IMR-90 (cell line): ENCODE measurements at regions not wholly inside any gene's neighbourhood (a gene's known extent, or its start where the extent isn't known, plus 50 kb on each side); places are given as distances from the start of the nearest gene placed in this dataset.

Experiments used
- ATAC-seq: fragments of 200-7000 bp; cut with Tn5 transposase; 2 replicates; pipeline ENCODE4 v1.9.1; 2020; ENCODE audit warnings: low read depth, mild to moderate bottlenecking, moderate library complexity
- BruUV-seq: library from RNA; stranded (reverse); fragments of 400-500 nt; replicated peaks from 2 replicates; lab custom pipeline; 2021; lab: Mats Ljungman, UMichigan
- CTCF ChIA-PET: fragments of 300-600 bp; formaldehyde crosslinking; extraction: SDS; loops from one replicate; lab custom pipeline; 2021; ENCODE audit warnings: antibody characterized with exemption; lab: Yijun Ruan, JAX
- POLR2A ChIA-PET: fragments of 300-600 bp; sonication (Branson Sonifier 250); formaldehyde crosslinking; loops from one replicate; lab custom pipeline; 2022; ENCODE audit warnings: antibody characterized with exemption; ENCODE audit not compliant: unreplicated experiment; lab: Charles Lee
- DNase-seq: peaks from one replicate; pipeline ENCODE4 v3.0.0; 2013
- H2AFZ ChIP-seq: replicated peaks from 2 replicates; pipeline ENCODE3; 2013; ENCODE audit warnings: low read length, mild to moderate bottlenecking; ENCODE audit not compliant: poor library complexity
- H2AK5ac ChIP-seq: 2 replicates; pipeline ENCODE4 v1.6.1; 2013; ENCODE audit warnings: low read depth, low read length, inconsistent platforms
- H2AK9ac ChIP-seq: replicated peaks from 2 replicates; pipeline ENCODE3; 2013; ENCODE audit warnings: mild to moderate bottlenecking, low read depth, low read length, moderate library complexity; ENCODE audit not compliant: poor library complexity
- H2BK120ac ChIP-seq: 2 replicates; pipeline ENCODE4 v1.6.1; 2013; ENCODE audit warnings: low read depth, low read length, inconsistent platforms
- H2BK15ac ChIP-seq: 3 replicates; pipeline ENCODE4 v1.6.1; 2013; ENCODE audit warnings: low read depth, low read length, inconsistent platforms
- H2BK20ac ChIP-seq: 2 replicates; pipeline ENCODE4 v1.6.1; 2013; ENCODE audit warnings: low read depth, mild to moderate bottlenecking, inconsistent platforms, low read length, moderate library complexity
- H2BK5ac ChIP-seq: 2 replicates; pipeline ENCODE4 v1.6.1; 2013; ENCODE audit warnings: mild to moderate bottlenecking, low read depth, low read length, inconsistent platforms; ENCODE audit not compliant: poor library complexity, severe bottlenecking
- H3K14ac ChIP-seq: replicated peaks from 2 replicates; pipeline ENCODE4 v1.6.1; 2013; ENCODE audit warnings: low read depth, low read length, inconsistent platforms
- H3K18ac ChIP-seq: 2 replicates; pipeline ENCODE4 v1.6.1; 2013; ENCODE audit warnings: low read depth, low read length, control low read depth
- H3K23ac ChIP-seq: 2 replicates; pipeline ENCODE4 v1.6.1; 2013; ENCODE audit warnings: low read depth, low read length, inconsistent platforms
- H3K27ac ChIP-seq: 2 replicates; pipeline ENCODE4 v1.5.1; 2013; ENCODE audit warnings: mild to moderate bottlenecking, control low read depth, low read length; ENCODE audit not compliant: insufficient read depth
- H3K27me3 ChIP-seq: 2 replicates; pipeline ENCODE4 v1.6.1; 2013; ENCODE audit warnings: low read length; ENCODE audit not compliant: control insufficient read depth, insufficient read depth
- H3K36me3 ChIP-seq: 2 replicates; pipeline ENCODE4 v1.6.1; 2013; ENCODE audit warnings: low read length, mixed read lengths; ENCODE audit not compliant: control insufficient read depth, insufficient read depth
- H3K4ac ChIP-seq: 2 replicates; pipeline ENCODE4 v1.6.1; 2013; ENCODE audit warnings: low read depth, low read length, inconsistent platforms
- H3K4me1 ChIP-seq: 2 replicates; pipeline ENCODE4 v1.6.1; 2013; ENCODE audit warnings: low read length, mixed read lengths; ENCODE audit not compliant: control insufficient read depth, insufficient read depth
- H3K4me2 ChIP-seq: 2 replicates; pipeline ENCODE4 v1.6.1; 2013; ENCODE audit warnings: low read depth, mild to moderate bottlenecking, control low read depth, low read length, moderate library complexity
- H3K4me3 ChIP-seq: 2 replicates; pipeline ENCODE4 v1.5.1; 2013; ENCODE audit warnings: low read depth, mild to moderate bottlenecking, control low read depth, low read length, moderate library complexity; ENCODE audit not compliant: insufficient read depth
- H3K56ac ChIP-seq: 2 replicates; pipeline ENCODE4 v1.6.1; 2013; ENCODE audit warnings: low read length, inconsistent platforms; ENCODE audit not compliant: insufficient read depth; ENCODE audit errors: extremely low read depth
- H3K79me1 ChIP-seq, 2 experiments: 2 replicates each; pipeline ENCODE4 v1.6.1; 2013; ENCODE audit warnings: low read length in 2 of 2, inconsistent platforms in 1 of 2, low read depth in 1 of 2
- H3K9ac ChIP-seq: 2 replicates; pipeline ENCODE4 v1.6.1; 2013; ENCODE audit warnings: low read depth, low read length, control low read depth
- H3K9me1 ChIP-seq: 2 replicates; pipeline ENCODE4 v1.6.1; 2013; ENCODE audit warnings: low read length, inconsistent platforms; ENCODE audit not compliant: insufficient read depth
- H3K9me3 ChIP-seq: 2 replicates; pipeline ENCODE4 v1.6.1; 2013; ENCODE audit warnings: low read length; ENCODE audit not compliant: control insufficient read depth, insufficient read depth
- H4K20me1 ChIP-seq: 2 replicates; pipeline ENCODE4 v1.6.1; 2013; ENCODE audit warnings: low read length, inconsistent platforms; ENCODE audit not compliant: insufficient read depth
- H4K5ac ChIP-seq: 2 replicates; pipeline ENCODE4 v1.6.1; 2013; ENCODE audit warnings: mild to moderate bottlenecking, low read depth, low read length, control low read depth
- H4K8ac ChIP-seq, 2 experiments: 2 replicates each; pipeline ENCODE4 v1.6.1; 2013; ENCODE audit warnings: low read depth in 2 of 2, low read length in 2 of 2, control low read depth in 1 of 2, inconsistent platforms in 1 of 2
- H4K91ac ChIP-seq: 2 replicates; pipeline ENCODE4 v1.6.1; 2013; ENCODE audit warnings: low read depth, low read length, inconsistent platforms; ENCODE audit not compliant: insufficient read depth
- MXI1 ChIP-seq: IDR thresholded peaks from 2 replicates; pipeline ENCODE4 v1.6.1; 2012; ENCODE audit warnings: low read depth, mild to moderate bottlenecking, low read length, moderate library complexity, borderline replicate concordance
- POLR2A ChIP-seq: IDR thresholded peaks from 2 replicates; pipeline ENCODE4 v1.6.1; 2012; ENCODE audit warnings: mild to moderate bottlenecking, low read depth, low read length
- RAD21 ChIP-seq: IDR thresholded peaks from 2 replicates; pipeline ENCODE4 v1.6.1; 2012; ENCODE audit warnings: low read length, improper control_type of control experiment
- WGBS, 2 experiments: methylation state at CpG; one replicate each; pipeline versions ENCODE4 v1.1.5 to v1.1.7; 2013; ENCODE audit warnings: missing lambda C conversion rate in 2 of 2; ENCODE audit not compliant: insufficient read length in 1 of 2; ENCODE audit errors: extremely low coverage in 2 of 2; 5-methylcytosine and 5-hydroxymethylcytosine counted together
- dilution Hi-C: fragments of 300-500 bp; cut with HindIII; formaldehyde crosslinking; loops from one replicate; pipeline ENCODE4 v1.14.3; 2018; ENCODE audit warnings: low sequenced_read_pairs; ENCODE audit not compliant: unreplicated experiment
- in situ Hi-C: fragments of 300-500 bp; cut with MboI; formaldehyde crosslinking; loops from 3 replicates; pipeline ENCODE4 v1.14.3; 2019; ENCODE audit warnings: low sequenced_read_pairs, inconsistent platforms, mixed read lengths
- intact Hi-C: fragments of 100-400 bp; cut with micrococcal nuclease; formaldehyde crosslinking; loops from 2 replicates; pipeline ENCODE4 v1.10.0; 2022

DNA sequence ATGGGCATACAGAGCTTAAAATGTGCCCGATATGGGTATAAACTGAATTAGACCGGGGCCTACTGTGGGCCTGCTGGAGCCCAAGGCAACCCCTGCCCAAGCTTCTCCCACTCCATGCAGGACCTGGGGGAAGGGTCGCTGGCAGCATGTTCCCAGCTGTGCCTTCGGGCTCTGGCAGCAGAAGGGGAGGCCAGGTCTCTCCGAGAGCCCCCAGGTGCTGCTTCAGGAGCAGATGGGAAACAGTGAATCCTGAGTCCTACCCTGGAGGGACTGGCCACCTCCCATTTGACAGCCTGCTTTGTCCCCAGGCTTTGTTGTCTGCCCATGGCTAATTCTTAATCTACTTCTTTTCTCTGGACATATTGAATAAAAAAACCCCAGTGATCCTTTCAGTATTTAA is 315.6 kb upstream of the B3GAT1 start:
- no peak overlapping the region for H3K4me2 ChIP-seq
- POLR2A ChIA-PET, result no interaction called here

More for the DNA sequence above, 315.6 kb upstream of the B3GAT1 start:
- H2BK20ac ChIP-seq, result no peak overlapping the region
- no peaks in the 10 kb centered on the region for H3K79me1 ChIP-seq
- in situ Hi-C loops, result no loop called here
- no peak overlapping the region for H3K4ac ChIP-seq
- TF ChIP-seq RAD21, result no peak
- no peak for TF ChIP-seq POLR2A
- TF ChIP-seq MXI1, result no peak
- 45% methylated on average over 2 of the region's 5 CpGs; no CpG with 5 or more reads in 1 of the 2 experiments for WGBS, 2 experiments
- H3K27ac ChIP-seq, result no peak overlapping the region
- H3K27me3 ChIP-seq, result no peaks in the 10 kb centered on the region
- no peak overlapping the region for H2AFZ ChIP-seq
- H3K9me3 ChIP-seq, result peaks cover 42% of the 10 kb centered on the region
- no peak overlapping the region for H2BK5ac ChIP-seq
- no peak overlapping the region for H4K5ac ChIP-seq
- no peaks in the 10 kb centered on the region for H3K36me3 ChIP-seq
- ATAC-seq, result no peak
- no peak overlapping the region for H2BK120ac ChIP-seq
- no peak overlapping the region for H4K91ac ChIP-seq
- no TSS peak for BruUV-seq
- H3K23ac ChIP-seq, result no peak overlapping the region
- H2AK9ac ChIP-seq, result no peak overlapping the region
- H4K8ac ChIP-seq, result no peak overlapping the region
- H3K9ac ChIP-seq, result no peak overlapping the region
- no peak overlapping the region for H2BK15ac ChIP-seq
- H3K4me1 ChIP-seq, result no peaks in the 10 kb centered on the region
- no peak overlapping the region for H3K4me3 ChIP-seq
- no peak overlapping the region for H3K56ac ChIP-seq
- no peak for DNase-seq
- intact Hi-C loops, result no loop called here
- CTCF ChIA-PET, result no interaction called here
- no peak overlapping the region for H3K18ac ChIP-seq
- no peak overlapping the region for H3K14ac ChIP-seq
- no peaks in the 10 kb centered on the region for H3K9me1 ChIP-seq
- H4K20me1 ChIP-seq, result no peaks in the 10 kb centered on the region
- no peak overlapping the region for H2AK5ac ChIP-seq
- dilution Hi-C loops, result no loop called here
